ENCODE measurements at regions not wholly inside any gene's neighbourhood (a gene's known extent, or its start where the extent isn't known, plus 50 kb on each side); places are given as distances from the start of the nearest gene placed in this dataset.

DNA sequence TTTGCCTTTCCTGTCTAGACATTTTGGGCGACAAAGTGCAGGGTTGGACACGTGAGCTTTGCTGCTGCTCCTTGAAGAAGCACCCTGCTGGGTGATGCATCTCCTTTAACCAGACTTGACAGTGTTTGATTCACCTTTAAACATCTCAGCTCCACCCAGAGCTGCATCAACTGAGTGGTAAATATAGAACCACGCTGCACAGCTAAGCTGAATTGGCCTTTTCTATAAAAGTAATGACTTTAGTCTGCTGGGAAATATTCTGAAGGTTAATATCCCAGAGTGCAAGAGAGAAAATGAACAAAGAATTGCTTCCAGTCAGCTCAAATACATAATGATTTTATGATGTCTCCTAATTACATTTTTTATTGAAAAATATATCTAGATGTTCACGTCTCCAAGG, 264.3 kb upstream of the ADCY2 start:
- TF ChIP-seq ELK1 (IDR thresholded peaks at IDR 0.05; ENCODE audit: borderline replicate concordance, low read depth, low read length): no peak
- TF ChIP-seq, protein P1, sequence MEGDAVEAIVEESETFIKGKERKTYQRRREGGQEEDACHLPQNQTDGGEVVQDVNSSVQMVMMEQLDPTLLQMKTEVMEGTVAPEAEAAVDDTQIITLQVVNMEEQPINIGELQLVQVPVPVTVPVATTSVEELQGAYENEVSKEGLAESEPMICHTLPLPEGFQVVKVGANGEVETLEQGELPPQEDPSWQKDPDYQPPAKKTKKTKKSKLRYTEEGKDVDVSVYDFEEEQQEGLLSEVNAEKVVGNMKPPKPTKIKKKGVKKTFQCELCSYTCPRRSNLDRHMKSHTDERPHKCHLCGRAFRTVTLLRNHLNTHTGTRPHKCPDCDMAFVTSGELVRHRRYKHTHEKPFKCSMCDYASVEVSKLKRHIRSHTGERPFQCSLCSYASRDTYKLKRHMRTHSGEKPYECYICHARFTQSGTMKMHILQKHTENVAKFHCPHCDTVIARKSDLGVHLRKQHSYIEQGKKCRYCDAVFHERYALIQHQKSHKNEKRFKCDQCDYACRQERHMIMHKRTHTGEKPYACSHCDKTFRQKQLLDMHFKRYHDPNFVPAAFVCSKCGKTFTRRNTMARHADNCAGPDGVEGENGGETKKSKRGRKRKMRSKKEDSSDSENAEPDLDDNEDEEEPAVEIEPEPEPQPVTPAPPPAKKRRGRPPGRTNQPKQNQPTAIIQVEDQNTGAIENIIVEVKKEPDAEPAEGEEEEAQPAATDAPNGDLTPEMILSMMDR (conservative IDR thresholded peaks at IDR 0.05; ENCODE audit: low read depth, low read length): no peak
- no peak for TF ChIP-seq BHLHE40 (IDR thresholded peaks at IDR 0.05; ENCODE audit: low read depth, low read length)
- no peak for TF ChIP-seq RFX5 (IDR thresholded peaks at IDR 0.05; ENCODE audit: low read depth, low read length)
- TF ChIP-seq POLR2A (IDR thresholded peaks at IDR 0.05; ENCODE audit: low read depth, low read length): no peak
- no peak for TF ChIP-seq RAD21 (IDR thresholded peaks at IDR 0.05; ENCODE audit: low read length)

Data from IMR-90 (cell line).